ES-I3 (cell line): ENCODE measurements at regions not wholly inside any gene's neighbourhood (a gene's known extent, or its start where the extent isn't known, plus 50 kb on each side); places are given as distances from the start of the nearest gene placed in this dataset.
"Not testable (repeated sequence)": the region's sequence is repeated elsewhere in the genome, so short reads cannot be mapped to it uniquely, and the experiment has no call there.

ENCODE experiments used
- H3K36me3 ChIP-seq: 2 replicates; pipeline ENCODE4 v1.6.1; 2013; ENCODE audit warnings: mild to moderate bottlenecking, low read length, control low read depth, moderate library complexity; ENCODE audit not compliant: insufficient read depth
- H3K4me1 ChIP-seq: 2 replicates; pipeline ENCODE4 v1.6.1; 2013; ENCODE audit warnings: mild to moderate bottlenecking, control low read depth, low read length; ENCODE audit not compliant: insufficient read depth
- H3K9ac ChIP-seq: 2 replicates; pipeline ENCODE4 v1.6.1; 2013; ENCODE audit warnings: low read depth, mild to moderate bottlenecking, low read length, moderate library complexity
- H3K9me3 ChIP-seq: 2 replicates; pipeline ENCODE4 v1.6.1; 2013; ENCODE audit warnings: mild to moderate bottlenecking, low read length, moderate library complexity; ENCODE audit not compliant: control insufficient read depth, insufficient read depth

DNA sequence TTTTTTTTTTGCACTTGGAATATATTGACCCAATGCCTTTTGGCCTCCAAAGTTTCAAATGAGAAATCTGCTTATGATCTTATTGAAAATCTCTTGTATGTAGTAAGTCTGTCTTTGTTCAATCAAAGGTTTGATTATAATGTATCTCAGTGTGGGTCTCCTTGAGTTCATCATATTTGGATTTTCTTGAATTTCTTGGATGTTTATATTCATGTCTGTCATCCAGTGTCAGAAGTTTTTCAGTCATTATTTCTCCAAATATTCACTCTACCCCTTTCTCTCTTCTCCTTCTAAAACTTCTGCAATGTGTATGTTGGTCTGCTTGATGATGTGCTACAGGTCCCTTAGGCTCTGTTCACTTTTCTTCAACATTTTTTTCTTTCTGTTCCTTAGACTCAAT is 95.9 kb upstream of the PTPRK start:
- H3K4me1 ChIP-seq: no peaks in the 10 kb centered on the region; the same call in 1 of the 2 replicates
- no peaks in the 10 kb centered on the region for H3K36me3 ChIP-seq
- no peaks in the 10 kb centered on the region; the same call in 1 of the 2 replicates for H3K9me3 ChIP-seq
- no peak overlapping the region for H3K9ac ChIP-seq

GRCh38 chr6:128606611-128607010 is 86.2 kb upstream of the PTPRK start:
- no peaks in the 10 kb centered on the region for H3K9me3 ChIP-seq
- H3K36me3 ChIP-seq: no peaks in the 10 kb centered on the region
- H3K4me1 ChIP-seq: no peaks in the 10 kb centered on the region
- no peak overlapping the region for H3K9ac ChIP-seq

GRCh38 chr6:128605961-128606360 is 85.6 kb upstream of the PTPRK start:
- H3K9me3 ChIP-seq: no peaks in the 10 kb centered on the region
- H3K9ac ChIP-seq: no peak overlapping the region
- no peaks in the 10 kb centered on the region; the same call in 1 of the 2 replicates for H3K4me1 ChIP-seq
- no peaks in the 10 kb centered on the region for H3K36me3 ChIP-seq

GRCh38 chr6:128601060-128601459 is 80.7 kb upstream of the PTPRK start:
- no peaks in the 10 kb centered on the region for H3K9me3 ChIP-seq
- peaks cover 19% of the 10 kb centered on the region for H3K4me1 ChIP-seq
- H3K36me3 ChIP-seq: no peaks in the 10 kb centered on the region
- no peak overlapping the region for H3K9ac ChIP-seq

DNA sequence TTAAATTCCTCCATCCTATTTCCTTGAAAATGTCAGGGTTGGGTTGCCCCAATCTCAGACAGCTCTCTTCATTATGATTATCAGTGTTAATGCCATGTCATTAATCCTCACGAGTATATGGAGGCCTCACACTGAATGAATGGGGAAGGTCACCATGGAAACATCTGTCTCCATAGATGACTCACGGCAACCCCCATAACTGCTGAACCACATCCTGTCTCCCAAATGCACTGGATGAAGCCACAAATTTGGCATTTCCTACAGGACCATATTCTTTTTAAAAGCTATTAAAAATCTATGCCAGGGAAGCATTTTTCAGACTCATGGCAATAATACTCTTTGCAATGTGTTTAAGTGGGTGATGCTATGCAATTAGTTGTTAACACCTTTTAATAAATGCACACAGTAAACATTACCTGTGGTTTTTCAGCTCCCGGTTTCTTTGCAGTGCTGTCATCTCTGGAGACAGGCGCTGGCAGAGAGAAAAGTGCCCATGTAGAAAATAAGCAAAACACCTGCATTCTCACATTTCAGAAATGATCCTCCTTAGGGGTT is 80.1 kb upstream of the PTPRK start:
- peaks cover 19% of the 10 kb centered on the region for H3K4me1 ChIP-seq
- H3K36me3 ChIP-seq: no peaks in the 10 kb centered on the region
- H3K9ac ChIP-seq: no peak overlapping the region
- H3K9me3 ChIP-seq: no peaks in the 10 kb centered on the region

GRCh38 chr6:128599036-128599435 is 78.6 kb upstream of the PTPRK start:
- no peaks in the 10 kb centered on the region for H3K9me3 ChIP-seq
- H3K36me3 ChIP-seq: no peaks in the 10 kb centered on the region
- no peak overlapping the region for H3K9ac ChIP-seq
- H3K4me1 ChIP-seq: peaks cover 19% of the 10 kb centered on the region

DNA sequence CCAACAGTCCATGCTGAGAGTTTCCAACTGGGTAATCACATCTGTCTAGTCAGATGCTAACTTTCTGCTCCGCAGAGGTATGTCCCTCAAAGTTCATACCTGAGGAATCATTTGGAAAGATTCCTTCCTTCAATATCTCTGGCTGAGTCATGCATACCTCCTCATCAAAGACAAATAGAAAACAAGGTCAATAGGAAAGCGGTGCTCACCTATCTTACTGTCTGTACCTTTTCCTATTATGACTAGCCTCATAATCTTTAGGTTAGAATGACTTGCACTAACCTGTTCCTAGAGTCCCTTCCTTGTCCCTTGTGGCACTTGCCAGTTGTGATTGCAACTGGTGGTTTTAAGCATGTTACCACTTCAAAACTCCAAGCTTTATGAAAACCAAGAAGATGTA is 78.2 kb upstream of the PTPRK start:
- no peaks in the 10 kb centered on the region for H3K9me3 ChIP-seq
- H3K36me3 ChIP-seq: no peaks in the 10 kb centered on the region
- H3K9ac ChIP-seq: no peak overlapping the region
- H3K4me1 ChIP-seq: peaks cover 19% of the 10 kb centered on the region

GRCh38 chr6:128597956-128598355 is 77.6 kb upstream of the PTPRK start:
- Histone ChIP-seq H3K36me3 (no peaks in the 10 kb centered on the region), H3K9me3 (no peaks in the 10 kb centered on the region), H3K9ac (no peak overlapping the region), H3K4me1 (peaks cover 19% of the 10 kb centered on the region)

DNA sequence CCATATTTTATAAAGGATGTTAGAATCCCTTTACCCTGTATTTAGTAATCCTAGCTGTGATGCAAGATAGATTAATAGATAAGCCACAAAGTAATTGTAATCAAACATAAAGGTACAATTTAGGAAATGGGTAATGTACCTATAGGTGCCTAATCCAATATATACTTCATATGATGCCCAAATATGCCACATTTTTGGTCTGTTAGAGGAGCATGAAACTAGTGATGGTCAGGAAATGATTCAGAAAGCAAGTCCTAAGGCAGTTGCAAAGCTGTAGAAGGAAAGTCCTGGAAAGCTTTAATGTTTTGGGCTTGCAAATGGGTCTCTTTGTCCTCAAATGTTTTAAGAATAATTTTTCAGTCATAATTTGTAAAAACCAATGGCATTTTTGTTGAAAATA is 76.6 kb upstream of the PTPRK start:
- peaks cover 19% of the 10 kb centered on the region for H3K4me1 ChIP-seq

GRCh38 chr6:128595544-128595943 is 75.1 kb upstream of the PTPRK start:
- Histone ChIP-seq H3K9me3 (no peaks in the 10 kb centered on the region), H3K4me1 (peaks cover 15% of the 10 kb centered on the region), H3K36me3 (no peaks in the 10 kb centered on the region), H3K9ac (no peak overlapping the region)

More for the DNA sequence above, 76.6 kb upstream of the PTPRK start:
- Histone ChIP-seq H3K9ac (no peak overlapping the region), H3K36me3 (no peaks in the 10 kb centered on the region), H3K9me3 (no peaks in the 10 kb centered on the region)

- no peak overlapping the region for H3K9ac ChIP-seq
- no peaks in the 10 kb centered on the region for H3K9me3 ChIP-seq
- peaks cover 5% of the 10 kb centered on the region; the same call in 1 of the 2 replicates for H3K4me1 ChIP-seq
- no peaks in the 10 kb centered on the region for H3K36me3 ChIP-seq
These were observed 65.7 kb upstream of the PTPRK start for GRCh38 chr6:128586095-128586494.

DNA sequence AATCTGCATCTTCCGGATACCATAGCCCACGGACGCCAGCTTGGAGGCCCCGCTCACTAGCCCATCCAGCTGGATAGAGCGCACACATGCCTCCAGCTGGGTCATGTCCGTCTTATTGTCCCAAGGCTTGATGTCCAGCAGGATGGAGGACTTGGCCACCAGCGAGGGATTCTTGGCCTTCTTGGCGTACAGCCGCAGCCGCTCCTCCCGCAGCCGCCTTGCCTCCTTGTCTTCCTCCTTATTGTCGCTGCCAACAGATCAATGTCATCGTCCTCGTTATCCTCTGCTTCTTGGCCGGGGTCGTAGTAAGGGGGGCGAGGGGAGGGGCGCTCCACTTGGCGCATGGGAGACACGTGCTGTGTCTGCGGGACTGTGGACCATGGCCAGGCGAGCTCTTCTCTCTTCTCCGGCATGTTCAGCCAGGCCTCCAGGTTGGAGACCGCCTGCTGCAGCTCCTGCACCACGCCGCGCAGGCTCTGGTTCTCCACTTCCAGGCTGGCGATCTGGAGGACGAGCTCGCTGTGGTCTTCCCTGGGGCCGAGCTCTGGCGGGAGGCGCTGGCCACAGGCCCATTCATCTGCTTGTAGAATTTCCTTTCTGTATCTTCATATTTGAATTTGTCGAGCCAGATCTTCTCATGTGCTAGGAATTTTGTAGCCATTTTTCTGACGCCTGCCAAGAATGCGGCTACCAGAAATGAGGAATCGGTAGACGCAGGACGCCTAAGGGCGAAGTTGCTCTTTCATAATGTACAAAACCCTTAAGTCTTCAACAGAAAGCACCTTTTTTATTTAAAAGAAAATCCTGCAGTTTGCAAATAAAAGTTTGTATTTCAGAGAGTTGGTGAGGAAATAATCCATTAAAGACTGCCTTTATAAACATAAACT is 60.1 kb upstream of the PTPRK start:
- H3K36me3 ChIP-seq: no peaks in the 10 kb centered on the region
- no peak overlapping the region for H3K9ac ChIP-seq
- H3K9me3 ChIP-seq: no peaks in the 10 kb centered on the region
- peaks cover 5% of the 10 kb centered on the region; the same call in 1 of the 2 replicates for H3K4me1 ChIP-seq

DNA sequence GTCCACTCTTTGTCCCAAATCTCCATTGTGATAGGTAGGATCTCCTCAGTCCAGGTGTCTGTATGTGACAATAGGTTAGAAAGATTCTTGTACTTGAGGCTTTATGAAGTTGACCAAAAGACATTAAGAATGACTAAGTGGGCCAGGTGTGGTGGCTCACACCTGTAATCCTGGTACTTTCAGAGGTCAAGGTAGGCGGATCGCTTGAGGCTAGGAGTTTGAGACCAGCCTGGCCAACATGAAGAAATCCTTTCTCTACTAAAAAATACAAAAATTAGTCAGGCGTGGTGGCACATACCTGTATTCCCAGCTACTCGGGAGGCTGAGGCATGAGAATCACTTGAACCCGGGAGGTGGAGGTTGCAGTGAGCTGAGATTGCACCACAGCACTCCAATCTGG is 54.9 kb upstream of the PTPRK start:
- H3K9me3 ChIP-seq, H3K4me1 ChIP-seq, H3K36me3 ChIP-seq, H3K9ac ChIP-seq: not testable (repeated sequence)

- peaks cover 11% of the 10 kb centered on the region for H3K4me1 ChIP-seq
- no peaks in the 10 kb centered on the region for H3K36me3 ChIP-seq
- no peak overlapping the region for H3K9ac ChIP-seq
- H3K9me3 ChIP-seq: no peaks in the 10 kb centered on the region
These were observed 54.0 kb upstream of the PTPRK start for GRCh38 chr6:128574402-128574801.

- Histone ChIP-seq H3K9ac (no peak overlapping the region), H3K4me1 (peaks cover 12% of the 10 kb centered on the region), H3K9me3 (no peaks in the 10 kb centered on the region; the same call in 1 of the 2 replicates), H3K36me3 (no peaks in the 10 kb centered on the region)
These were observed 52.6 kb upstream of the PTPRK start for GRCh38 chr6:128573036-128573435.
